Panc1 (cell line): ENCODE measurements at regions not wholly inside any gene's neighbourhood (a gene's known extent, or its start where the extent isn't known, plus 50 kb on each side); places are given as distances from the start of the nearest gene placed in this dataset.

ENCODE experiments used
- CTCF ChIP-seq: fragments of 450-650 bp; IDR thresholded peaks from 2 replicates; pipeline ENCODE4 v1.5.1; 2017; ENCODE audit warnings: mild to moderate bottlenecking
- POLR2AphosphoS5 ChIP-seq: IDR thresholded peaks from 2 replicates; pipeline ENCODE4 v1.6.1; 2012; ENCODE audit warnings: mild to moderate bottlenecking, low read depth, low read length, moderate library complexity
- REST ChIP-seq, 2 experiments: IDR thresholded peaks; 2 replicates each; pipeline ENCODE4 v1.6.1; 2011 to 2012; ENCODE audit warnings: low read depth in 2 of 2, control low read depth in 1 of 2, low read length in 1 of 2, mild to moderate bottlenecking in 1 of 2, moderate library complexity in 1 of 2; ENCODE audit not compliant: insufficient read depth in 1 of 2
- SIN3A ChIP-seq: IDR thresholded peaks from 2 replicates; pipeline ENCODE4 v1.6.1; 2012; ENCODE audit warnings: low read depth, mild to moderate bottlenecking, low read length, moderate library complexity, borderline replicate concordance; ENCODE audit not compliant: insufficient read depth

- TF ChIP-seq CTCF = no peak
- no peak for TF ChIP-seq POLR2AphosphoS5
- no peak for TF ChIP-seq SIN3A
- TF ChIP-seq REST (IDR thresholded peaks at IDR 0.05; ENCODE audit: insufficient read depth in 1 of 2, low read depth in 2 of 2, low read length in 1 of 2) = no peak
These were observed 58.3 kb upstream of the STXBP6 start for GRCh38 chr14:25108291-25108690.
